Stimulated activated naive CD8-positive, alpha-beta T cell treated with anti-CD3 and anti-CD28 coated beads, Interleukin-15, Interleukin-2, amounts not matched to agents 100 U/mL and 50 U/mL, for 24 hours (primary cell): ENCODE measurements at regions not wholly inside any gene's neighbourhood (a gene's known extent, or its start where the extent isn't known, plus 50 kb on each side); places are given as distances from the start of the nearest gene placed in this dataset.
A peak's percentile ranks its signal among the peaks of the same experiment; 100 is the strongest.
"Not testable (repeated sequence)": the region's sequence is repeated elsewhere in the genome, so short reads cannot be mapped to it uniquely, and the experiment has no call there.

Experiments used
- ATAC-seq: fragments of 150-1000 bp; cut with Tn5 transposase; one replicate; pipeline ENCODE4 v1.10.0; 2021
- DNase-seq: peaks from one replicate; pipeline ENCODE4 v3.0.0; 2021

DNA sequence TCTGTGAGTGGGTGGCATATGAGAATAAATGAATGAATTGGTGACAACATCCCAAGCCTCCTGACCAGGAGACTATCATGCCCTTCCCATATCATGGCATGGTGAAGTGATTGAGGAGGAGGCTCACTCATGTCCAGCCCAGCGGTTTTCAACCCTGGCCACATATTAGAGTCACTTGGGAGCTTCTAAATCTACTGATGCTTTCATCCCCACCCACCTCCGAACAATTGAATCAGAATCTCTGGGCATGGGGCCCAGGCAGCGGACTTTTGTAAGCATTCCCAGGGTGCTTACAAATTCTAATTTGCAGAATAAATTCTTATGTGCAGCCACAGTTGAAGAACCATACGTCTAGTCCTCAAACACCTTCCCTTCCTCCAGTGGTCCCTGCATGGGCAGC is 81.7 kb upstream of the SEC11C start:
- DNase-seq (no peak), ATAC-seq (no peak)

DNA sequence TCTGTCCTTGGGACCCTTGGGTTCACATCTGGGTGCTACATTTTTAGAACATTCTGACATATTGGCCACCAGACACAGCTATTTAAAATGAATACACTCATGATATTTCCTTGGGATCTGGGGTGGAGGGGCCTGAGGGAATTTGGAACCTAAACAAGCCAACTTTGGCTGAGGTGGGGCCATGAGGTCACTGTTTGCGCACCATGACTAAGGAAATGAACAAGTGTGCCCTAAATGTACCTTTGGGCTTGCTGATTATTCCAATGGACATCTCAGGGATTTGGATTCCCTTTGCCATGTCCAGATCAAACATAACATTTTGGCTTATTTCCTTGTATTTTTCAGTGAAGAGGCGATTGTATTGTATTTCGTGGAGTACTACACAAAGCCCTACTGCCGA is 80.5 kb upstream of the SEC11C start:
- no peak for DNase-seq
- no peak for ATAC-seq

DNA sequence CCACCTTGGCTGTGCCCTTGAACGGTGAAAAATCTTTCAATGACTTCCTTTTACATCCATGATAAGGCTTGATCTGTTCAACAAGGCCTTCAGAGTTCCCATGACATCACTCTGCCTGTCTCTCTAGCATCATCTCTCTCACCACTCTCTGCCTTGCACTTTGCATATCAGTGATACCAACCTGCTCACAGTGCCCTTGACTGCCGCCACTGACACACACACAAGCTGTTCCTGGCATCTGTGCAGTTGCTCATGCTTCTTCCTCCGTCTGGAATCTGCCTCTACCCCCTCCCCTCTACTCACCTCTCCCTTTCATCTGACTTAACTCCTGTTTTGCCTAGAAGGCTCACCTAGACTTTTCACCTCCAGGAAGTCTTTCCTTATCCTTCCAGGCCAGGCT is 79.1 kb upstream of the SEC11C start:
- ATAC-seq (no peak), DNase-seq (no peak)

DNA sequence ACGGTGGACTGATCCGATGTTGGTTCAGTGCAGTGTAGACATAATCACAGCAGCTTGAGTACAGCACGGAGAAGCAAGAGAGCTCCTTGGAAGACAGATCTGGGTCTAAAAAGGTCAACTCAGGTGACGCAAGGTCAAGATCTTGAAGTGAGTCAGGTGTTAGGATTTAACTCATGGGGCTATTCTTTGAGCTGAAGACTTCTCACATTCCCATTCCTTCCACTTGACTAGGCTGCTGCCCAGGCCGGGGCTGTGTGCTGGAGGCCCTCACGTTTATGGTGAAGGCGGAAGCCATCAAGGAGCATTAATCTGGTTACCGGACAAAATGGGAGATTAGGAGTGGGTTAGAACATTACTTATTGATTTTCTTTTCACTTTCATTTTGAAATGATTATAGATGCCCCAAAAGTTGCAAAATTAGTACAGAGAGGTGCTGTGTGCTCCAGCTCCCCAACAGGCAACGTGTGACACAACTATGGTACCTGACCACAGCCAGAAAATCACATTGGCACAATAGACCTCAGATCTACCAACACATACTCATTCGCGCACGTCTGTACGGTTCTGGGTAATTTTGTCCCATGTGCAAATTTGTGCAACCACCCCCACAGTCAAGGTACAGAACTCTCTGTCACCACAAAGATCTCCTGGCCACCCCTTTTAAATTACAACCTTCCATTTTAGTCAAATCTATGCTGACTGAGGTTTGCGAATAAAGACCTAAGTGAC is 77.6 kb upstream of the SEC11C start:
- DNase-seq (no peak), ATAC-seq (no peak)

DNA sequence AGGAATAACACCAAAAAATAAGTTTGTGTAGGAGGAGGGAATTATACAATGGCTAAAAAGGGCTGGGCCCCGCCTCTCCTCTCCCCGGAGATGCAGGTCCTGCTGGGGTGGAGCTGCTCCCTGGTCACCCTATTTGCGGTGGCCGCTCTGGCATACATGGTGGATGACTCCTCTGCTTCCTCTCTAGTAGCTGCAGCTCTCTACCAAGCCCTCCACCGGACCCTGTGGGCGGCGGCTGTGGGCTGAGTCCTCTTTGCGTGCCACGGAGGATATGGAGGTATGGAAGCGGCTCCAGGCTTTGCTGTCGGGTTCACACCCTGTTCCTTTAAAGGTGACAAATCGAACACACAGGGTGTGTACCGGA is 77.1 kb upstream of the SEC11C start:
- no peak for ATAC-seq
- DNase-seq, result no peak

DNA sequence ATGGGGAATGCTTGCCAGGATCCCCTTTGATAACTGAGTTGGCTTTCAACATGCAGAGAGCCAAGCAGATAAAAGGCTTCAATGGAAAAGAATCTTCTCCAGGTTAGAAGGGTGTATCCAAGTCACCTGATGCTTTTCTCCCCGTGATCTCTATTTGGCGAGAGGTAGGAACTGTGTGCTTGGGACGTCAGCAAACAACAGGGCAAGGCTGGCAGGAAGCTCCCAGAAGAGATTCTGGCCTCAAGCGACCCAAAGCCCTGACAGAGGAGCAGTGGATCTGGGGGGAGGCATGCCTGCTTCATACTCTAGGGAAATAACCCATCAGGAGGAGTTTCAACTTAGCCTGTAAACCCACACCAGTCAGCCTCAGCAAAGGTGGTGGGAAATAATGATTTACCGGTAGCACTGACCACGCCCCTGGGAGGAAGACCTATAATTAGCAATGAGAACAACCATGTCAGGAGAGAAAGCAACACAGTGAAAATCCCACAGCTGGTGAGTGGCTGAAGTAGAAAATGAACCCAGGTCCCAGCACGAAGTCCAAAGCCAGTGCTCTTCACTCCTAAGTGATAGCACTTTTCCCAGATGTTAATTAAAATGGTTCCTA is 76.3 kb upstream of the SEC11C start:
- ATAC-seq (peak; percentile 28), DNase-seq (no peak)

DNA sequence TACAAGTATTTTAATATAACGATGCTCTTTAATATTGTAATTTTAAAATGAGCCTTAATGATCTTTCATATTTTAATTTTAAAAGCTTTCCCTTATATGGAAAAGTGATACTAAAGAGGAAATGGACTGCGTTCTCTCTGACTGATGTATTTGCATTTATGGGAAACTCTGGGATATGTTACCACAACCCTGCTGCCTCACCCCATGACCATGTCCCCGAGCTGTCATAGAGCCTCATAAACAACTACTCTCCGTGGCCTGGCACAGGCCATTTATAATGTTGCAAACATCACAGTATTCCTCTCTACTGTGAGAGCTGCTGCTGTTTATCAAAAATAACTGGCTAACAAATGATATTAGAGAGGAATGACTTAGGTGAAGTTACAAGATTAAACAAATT is 75.8 kb upstream of the SEC11C start:
- no peak for DNase-seq

DNA sequence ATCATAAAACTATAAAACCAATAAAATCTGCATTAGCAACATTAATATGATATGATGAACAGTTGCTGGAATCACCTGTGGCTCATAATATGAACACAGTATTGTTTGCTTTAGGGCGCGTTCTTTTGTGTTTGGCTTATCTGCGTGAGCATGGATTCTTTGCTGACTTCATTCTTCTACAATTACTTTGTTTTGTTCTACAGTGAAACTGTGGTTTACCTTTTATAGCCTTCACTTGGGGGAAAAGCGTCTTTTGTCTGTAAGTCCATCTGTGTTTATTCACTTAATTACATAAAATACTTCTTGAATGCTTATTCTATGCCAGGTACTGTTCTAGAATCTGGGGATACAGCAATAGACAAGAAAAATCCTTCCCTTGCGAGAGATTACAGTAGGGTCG is 74.0 kb upstream of the SEC11C start:
- ATAC-seq (no peak), DNase-seq (no peak)

More for the DNA sequence above, 75.8 kb upstream of the SEC11C start:
- ATAC-seq, result no peak

DNA sequence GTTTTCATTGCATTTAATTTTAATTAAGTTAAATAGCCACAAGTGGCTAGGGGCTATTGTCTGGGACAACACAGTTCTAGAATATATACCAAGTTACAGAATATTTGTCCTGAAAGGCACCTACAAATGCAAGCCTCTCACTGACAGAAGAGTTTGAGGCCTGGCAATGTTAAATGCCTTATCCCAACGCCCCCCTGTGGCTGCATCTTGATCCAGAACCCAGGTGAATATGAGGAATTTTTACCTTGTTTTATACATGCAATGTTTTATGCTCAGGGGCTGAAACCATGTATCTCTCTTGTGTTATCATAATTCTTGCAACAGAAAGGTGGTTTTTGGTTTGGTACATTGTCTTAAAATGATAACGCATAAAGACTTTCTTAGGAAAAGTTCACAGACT is 71.8 kb upstream of the SEC11C start:
- ATAC-seq (no peak), DNase-seq (peak; percentile 21)

DNA sequence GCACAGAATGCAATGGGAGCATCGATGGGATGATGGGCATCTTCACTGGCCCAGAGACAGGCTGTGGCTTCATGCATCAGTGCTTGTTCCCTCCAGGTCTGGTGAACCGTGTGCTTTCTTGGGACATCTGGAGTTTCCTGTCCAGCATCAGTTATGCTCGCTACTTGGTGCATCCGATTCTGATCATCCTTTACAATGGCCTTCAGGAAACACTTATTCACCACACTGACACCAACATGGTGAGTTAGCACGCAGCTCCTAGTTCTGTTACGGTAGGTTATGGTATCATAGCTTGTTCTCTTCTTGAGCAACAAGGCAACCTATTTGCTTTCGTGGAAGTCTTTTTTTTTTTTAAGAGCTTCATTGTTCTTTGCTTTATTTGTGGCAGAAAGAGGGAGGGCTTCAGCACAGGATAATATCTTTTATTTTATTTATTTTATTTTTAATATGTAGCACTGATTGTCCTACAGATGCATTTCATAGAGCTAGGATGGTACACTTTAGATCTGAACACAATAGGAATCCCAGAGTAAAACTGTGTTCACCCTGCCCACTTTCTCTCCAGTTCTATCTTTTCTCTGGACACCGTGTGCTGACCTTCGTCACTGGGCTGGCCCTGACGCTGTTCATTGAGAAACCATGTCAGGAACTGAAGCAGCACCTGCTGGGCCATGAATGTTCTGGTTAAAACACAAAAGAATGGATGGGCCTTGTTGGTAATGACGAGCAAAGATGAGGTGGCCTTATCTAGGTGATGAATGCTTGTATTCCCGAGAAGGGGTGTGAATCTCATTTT is 71.2 kb upstream of the SEC11C start:
- ATAC-seq (no peak), DNase-seq (no peak)

DNA sequence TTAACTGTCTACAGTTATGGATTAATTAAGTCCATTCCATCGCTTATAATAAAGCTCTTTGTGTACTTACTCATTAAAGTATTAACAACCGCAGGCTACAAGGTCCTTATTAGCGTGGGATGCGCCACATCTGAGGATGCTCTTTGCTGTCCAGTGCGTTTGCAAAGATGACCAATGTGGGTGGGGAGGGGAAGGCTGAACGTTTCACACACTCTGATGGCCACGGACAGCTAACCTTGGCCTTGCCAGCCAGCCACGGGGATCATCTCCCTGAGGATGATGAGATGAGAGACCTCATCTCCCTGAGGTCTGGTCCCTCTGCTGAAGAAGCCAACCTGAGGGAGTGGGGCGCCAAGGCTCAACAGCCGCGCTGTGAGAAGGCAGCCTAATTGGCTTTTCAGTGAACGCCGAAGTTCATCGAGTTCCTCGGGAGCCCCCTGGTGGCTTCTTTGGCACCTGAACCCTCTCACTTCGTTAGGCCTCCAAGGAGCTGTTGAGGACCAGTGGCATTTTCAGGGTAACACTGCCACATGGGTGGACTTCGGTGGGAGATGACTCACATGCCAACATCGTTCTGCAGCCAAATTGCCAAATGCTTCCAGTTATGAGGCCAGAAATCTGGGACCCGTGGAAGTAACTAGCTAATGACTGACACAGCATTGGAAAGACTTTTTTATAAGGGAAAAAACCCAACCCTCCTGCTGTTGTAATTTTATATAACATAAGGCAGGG is 69.3 kb upstream of the SEC11C start:
- ATAC-seq, result peak; percentile 73
- DNase-seq, result peak; percentile 85

DNA sequence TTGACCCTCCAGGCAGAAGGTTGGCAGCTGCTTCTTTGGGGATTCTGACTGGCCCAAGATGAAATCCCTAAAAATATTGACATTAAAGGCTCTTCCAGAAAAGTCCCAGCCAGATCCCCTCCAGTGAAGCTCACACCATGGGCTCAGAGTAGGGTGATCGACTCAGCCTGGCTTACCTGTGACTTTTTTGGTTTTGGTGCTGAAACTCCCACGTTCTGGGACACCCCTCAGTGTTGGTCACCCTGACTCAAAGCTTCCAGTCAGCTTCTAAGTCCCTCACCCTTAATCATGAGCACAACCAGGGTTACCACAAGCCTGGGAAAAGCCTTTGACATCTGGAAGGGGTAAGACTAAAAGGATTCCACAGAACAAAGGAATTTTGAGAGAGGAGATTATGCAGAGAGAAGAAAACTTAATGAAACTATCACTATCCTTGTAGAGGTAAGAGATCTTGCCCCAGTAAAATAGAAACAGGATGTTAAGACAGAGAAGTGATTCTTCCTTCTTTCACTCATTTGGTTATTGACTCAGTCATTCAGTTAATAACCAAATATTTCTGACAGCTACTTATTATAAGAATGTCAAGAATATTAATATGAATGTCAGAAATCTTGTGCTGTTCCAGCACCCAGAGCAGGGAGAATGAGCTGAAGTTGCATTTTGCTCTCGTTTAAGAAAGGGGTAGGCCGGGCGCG is 66.8 kb upstream of the SEC11C start:
- peak; percentile 8 for DNase-seq
- peak; percentile 67 for ATAC-seq

DNA sequence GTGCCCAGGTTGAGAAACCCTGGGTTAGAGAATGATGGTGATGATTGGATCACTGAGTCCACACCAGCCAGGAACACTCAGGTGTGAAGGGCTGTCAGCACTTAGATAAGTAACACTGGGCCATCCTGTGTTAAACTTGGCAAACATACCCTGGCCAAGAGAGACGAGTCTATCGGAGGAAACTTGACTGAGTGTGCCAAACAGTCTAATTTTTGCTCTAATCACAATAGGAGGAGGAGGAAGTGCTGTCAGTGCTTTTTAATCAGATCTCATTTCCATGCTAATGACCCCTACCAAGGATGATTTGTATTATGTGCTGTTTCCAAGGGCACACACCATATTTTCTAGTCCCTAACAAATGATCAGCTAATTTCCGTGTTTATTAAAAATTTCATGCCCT is 63.8 kb upstream of the SEC11C start:
- DNase-seq (no peak), ATAC-seq (no peak)

DNA sequence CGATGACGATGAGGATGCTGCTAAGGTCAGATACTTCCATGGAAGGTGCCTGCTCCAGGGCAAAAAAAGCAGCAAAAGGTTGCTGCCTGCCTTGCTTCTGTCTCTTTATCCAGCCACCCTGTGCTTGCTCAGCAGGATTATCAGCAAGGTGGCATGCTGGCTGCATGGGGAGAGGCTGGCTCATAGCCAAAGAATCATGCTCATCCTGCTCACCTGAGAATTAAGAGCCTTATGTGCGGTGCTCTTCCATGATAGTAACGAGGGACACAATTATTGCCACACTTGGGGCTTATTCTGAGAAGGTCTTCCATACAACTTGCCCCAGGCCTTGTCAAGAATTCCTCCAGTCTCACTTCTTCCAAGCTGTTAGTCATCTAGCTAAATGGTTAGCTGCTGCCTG is 60.4 kb upstream of the SEC11C start:
- ATAC-seq, result no peak
- no peak for DNase-seq

DNA sequence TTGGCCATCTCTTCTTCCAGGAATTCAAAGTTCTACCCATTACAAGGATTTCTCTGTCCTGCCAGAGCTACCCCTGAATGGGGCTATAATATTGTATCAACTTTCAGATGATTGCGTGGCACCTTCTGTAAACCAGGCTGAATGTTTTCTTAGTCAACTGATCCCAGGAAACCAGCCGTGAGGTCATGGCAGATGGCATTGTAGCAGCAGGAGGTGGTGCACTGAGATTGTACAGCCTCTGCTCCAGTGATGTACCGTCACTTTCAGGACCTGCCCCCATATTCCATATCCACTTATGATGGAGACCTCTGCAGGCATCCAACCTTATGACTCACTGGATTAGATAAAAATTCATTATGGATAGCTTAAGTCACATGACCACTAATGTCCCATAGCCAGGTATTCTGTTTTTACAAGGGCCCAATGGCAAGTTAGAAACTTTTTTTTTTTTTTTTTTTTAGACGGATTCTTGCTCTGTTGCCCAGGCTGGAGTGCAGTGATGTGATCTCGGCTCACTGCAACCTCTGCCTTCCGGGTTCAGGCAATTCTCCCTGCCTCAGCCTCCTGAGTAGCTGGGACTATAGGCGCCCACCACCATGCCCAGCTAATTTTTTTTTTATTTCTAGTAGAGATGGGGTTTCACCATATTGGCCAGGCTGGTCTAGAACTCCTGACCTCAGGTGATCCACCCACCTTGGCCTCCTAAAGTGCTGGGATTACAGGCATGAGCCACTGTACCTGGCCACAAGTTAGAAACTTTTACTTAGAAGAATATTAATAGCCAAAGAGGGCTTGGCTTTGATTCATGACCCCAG is 59.8 kb upstream of the SEC11C start:
- ATAC-seq, DNase-seq: not testable (repeated sequence)

DNA sequence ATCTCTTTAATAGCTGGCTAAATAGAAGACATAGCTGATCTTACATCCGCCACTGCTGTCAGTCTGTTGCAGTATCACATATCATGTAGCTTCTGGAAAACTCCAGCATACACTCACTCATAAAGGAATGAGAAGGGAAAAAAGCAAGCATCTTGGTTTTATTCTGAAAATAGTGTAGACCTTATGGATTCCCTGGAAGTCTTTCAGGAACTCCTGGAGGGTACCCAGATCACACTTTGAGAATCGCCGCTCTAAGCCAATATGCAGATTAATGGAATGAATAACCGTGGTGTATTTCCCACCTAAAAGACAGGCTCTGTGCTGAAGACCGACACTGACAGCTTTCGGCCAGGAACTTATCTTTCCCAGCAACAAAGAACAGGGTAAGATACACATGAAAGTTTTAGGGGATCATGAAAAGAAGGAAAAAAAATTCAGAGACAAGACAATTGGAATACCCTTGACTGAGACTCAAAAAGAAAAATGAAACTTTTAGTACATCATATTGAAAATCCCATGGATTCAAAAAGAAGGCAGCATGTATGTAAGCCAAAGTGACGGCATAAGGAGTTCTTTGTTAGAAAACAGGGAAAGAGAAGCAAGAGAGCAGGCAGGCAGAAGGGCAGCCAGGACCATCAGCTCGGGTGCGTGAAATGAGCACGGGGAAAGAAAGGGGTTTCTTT is 56.4 kb upstream of the SEC11C start:
- ATAC-seq (no peak), DNase-seq (no peak)

DNA sequence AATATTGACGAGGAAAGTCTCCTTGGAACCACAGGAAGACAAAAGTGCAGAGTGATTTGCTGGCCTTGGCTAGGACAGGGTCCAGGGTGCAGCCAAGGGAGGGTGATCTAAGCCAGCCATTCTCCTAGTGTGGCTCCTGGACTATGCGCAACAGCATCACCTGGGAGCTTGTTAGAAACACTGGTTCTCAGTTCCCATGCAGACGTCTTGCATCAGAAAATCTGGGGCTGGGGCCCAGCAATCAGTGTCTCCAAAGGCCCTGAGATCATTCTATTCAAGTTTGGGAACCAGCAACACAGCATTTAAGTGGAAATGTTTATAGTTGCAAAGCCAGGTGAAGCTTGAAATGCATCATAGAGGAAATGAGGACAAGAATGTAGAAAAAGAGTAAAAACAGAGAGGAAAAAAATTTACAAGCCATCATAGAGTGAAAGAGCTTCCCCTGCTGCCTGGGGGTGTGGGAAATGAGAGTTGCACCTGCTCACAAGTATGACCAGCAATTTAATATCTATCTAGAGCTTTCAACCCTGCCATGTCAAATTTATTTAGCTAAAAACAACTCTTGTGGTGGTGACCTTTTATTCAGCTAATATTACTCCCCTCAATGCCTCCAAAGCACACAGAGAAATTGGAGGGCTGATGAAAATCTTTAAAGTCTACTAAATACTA is 54.4 kb upstream of the SEC11C start:
- no peak for DNase-seq
- ATAC-seq, result no peak

DNA sequence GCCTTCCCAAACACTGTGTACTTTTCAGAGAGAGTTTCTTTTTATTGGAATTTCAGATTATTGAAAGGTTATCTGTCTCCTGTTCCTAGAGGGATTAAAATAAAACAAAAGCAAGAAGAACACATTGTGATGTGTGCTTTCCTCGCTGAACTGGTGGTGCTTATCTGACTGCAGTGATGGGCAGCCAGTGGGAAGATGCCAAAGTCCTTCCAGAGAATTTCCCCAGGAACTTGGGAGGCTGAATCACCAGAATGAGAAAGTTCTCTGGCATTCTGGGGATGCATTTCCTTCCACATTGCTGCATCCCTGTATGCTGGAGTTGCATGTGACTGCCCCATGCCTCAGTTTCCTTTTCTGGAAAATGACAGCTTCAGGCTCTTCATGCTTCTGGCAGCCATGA is 53.9 kb upstream of the SEC11C start:
- DNase-seq (no peak), ATAC-seq (no peak)

DNA sequence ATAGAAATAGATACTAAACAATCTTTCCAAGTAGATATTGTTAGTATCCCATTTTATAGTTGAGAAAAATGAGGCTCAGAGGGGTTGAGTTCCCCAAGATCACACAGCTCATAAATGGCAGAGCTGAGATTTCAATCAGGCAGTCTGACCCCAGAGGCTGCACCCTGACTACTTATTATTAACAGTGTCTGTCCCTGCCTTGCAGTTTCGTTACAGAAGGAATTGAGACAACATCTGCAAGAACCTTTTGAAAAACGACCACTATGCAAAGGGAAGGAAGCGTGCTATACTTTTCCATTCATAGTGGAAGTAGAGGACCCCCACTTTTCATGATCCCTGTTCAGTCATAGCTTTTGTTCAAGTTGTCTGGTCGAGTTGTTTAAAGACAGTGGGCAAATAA is 53.2 kb upstream of the SEC11C start:
- no peak for ATAC-seq
- no peak for DNase-seq

DNA sequence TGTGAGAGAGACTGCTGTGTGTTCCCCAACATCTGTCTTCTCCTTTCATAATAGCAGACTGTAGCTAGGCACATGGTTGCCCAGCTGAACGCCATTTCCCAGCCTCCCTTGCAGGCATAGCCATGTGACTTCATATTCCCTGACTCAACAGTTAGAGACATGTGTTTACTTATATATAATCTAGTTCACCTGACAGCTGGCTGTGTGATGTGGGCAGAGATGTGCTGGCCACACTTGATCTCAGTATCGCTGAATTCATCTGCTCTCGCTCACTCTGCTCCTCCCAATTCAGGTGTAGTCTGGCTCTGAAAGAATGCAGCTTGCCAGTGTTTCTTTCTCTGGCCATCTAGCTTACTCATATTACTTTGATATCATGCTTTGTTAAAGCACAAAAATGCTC is 52.3 kb upstream of the SEC11C start:
- ATAC-seq, result no peak
- no peak for DNase-seq
